Lung (tissue), 11 donors: ENCODE measurements at regions not wholly inside any gene's neighbourhood (a gene's known extent, or its start where the extent isn't known, plus 50 kb on each side); places are given as distances from the start of the nearest gene placed in this dataset.

Experiments used
- ATAC-seq: fragments of 200-7000 bp; cut with Tn5 transposase; one replicate; pipeline ENCODE4 v1.9.1; 2020; ENCODE audit warnings: moderate number of reproducible peaks; ENCODE audit not compliant: insufficient read depth, low FRiP score
- DNase-seq, 3 donors: peaks; one replicate each; pipeline ENCODE4 v3.0.0-alpha.2; 2013 to 2017
- H3K27ac ChIP-seq, 2 donors: one replicate each; pipeline ENCODE4 v1.5.1; 2013; ENCODE audit warnings: mild to moderate bottlenecking in 2 of 2, moderate library complexity in 2 of 2, control low read depth in 1 of 2, inconsistent platforms in 1 of 2, low read depth in 1 of 2, low read length in 1 of 2
- H3K27me3 ChIP-seq, 3 donors: one replicate each; pipeline ENCODE4 v1.5.1; 2013; ENCODE audit warnings: low read length in 2 of 3; ENCODE audit not compliant: control insufficient read depth in 3 of 3, insufficient read depth in 3 of 3
- H3K36me3 ChIP-seq, 4 donors: one replicate each; pipeline ENCODE4 v1.5.1; 2013; ENCODE audit warnings: low read length in 4 of 4, mild to moderate bottlenecking in 1 of 4, moderate library complexity in 1 of 4; ENCODE audit not compliant: control insufficient read depth in 4 of 4, insufficient read depth in 4 of 4
- H3K4me1 ChIP-seq, 5 donors: one replicate each; pipeline ENCODE4 v1.5.1; 2013; ENCODE audit warnings: low read length in 5 of 5, mild to moderate bottlenecking in 2 of 5, moderate library complexity in 1 of 5; ENCODE audit not compliant: control insufficient read depth in 5 of 5, insufficient read depth in 5 of 5
- H3K4me3 ChIP-seq: one replicate; pipeline ENCODE4 v1.5.1; 2013; ENCODE audit warnings: mild to moderate bottlenecking, control low read depth, moderate library complexity
- H3K9ac ChIP-seq, 2 donors: one replicate each; pipeline ENCODE4 v1.5.1; 2013; ENCODE audit warnings: low read length in 2 of 2, control low read depth in 1 of 2; ENCODE audit not compliant: insufficient read depth in 1 of 2
- H3K9me3 ChIP-seq, 4 donors: one replicate each; pipeline ENCODE4 v1.5.1; 2013; ENCODE audit warnings: low read length in 3 of 4, mild to moderate bottlenecking in 1 of 4, moderate library complexity in 1 of 4; ENCODE audit not compliant: control insufficient read depth in 4 of 4, insufficient read depth in 3 of 4
- CTCF ChIP-seq: IDR thresholded peaks from 2 replicates; pipeline ENCODE4 v1.5.1; 2012; ENCODE audit warnings: mild to moderate bottlenecking; ENCODE audit errors: control extremely low read depth, extremely low read depth
- WGBS, 2 donors: extraction: QIAGEN DNeasy Blood & Tissue Kit; methylation state at CpG; one replicate each; pipeline ENCODE4 v1.1.7; 2013; 5-methylcytosine and 5-hydroxymethylcytosine counted together
- donor health status: control.
- donor health status: control.
- donor health status: Bipolar disorder and iron deficiency.
- donor health status: healthy.
- donor health status: DM: yes; HTN: yes; CAD: no.

- peaks cover 0 to 3% (median 0%) of the 10 kb centered on the region in 4 donors for H3K9me3 ChIP-seq
- ATAC-seq, result no peak
- H3K4me1 ChIP-seq, result peaks cover 0 to 18% (median 0%) of the 10 kb centered on the region in 5 donors
- H3K36me3 ChIP-seq, result no peaks in the 10 kb centered on the region
- no peaks in the 10 kb centered on the region for H3K27me3 ChIP-seq
- H3K9ac ChIP-seq, result no peak overlapping the region
- no peak for DNase-seq
- no peak overlapping the region for H3K4me3 ChIP-seq
- 75 to 76% methylated on average over 1 of the region's 1 CpG for WGBS, 2 donors
- TF ChIP-seq CTCF, result no peak
- no peak overlapping the region for H3K27ac ChIP-seq
Observed at GRCh38 chr1:221648201-221648600, 93.7 kb downstream of the DUSP10 start.
